ENCODE measurements at regions not wholly inside any gene's neighbourhood (a gene's known extent, or its start where the extent isn't known, plus 50 kb on each side); places are given as distances from the start of the nearest gene placed in this dataset.

- no peak overlapping the region for H3K27ac ChIP-seq (ENCODE audit: low read depth in 1 of 2, low read length in 1 of 2)
- WGBS, 2 donors: 81 to 87% methylated on average over 5 of the region's 5 CpGs
- DNase-seq (no peak), ATAC-seq (ENCODE audit: insufficient read depth, low FRiP score) (no peak)
- no peaks in the 10 kb centered on the region for H3K4me1 ChIP-seq (ENCODE audit: control insufficient read depth in 5 of 5, insufficient read depth in 5 of 5, low read length in 5 of 5)
- no peaks in the 10 kb centered on the region for H3K36me3 ChIP-seq (ENCODE audit: control insufficient read depth in 4 of 4, insufficient read depth in 4 of 4, low read length in 4 of 4)
- H3K9me3 ChIP-seq (ENCODE audit: control insufficient read depth in 4 of 4, insufficient read depth in 3 of 4, low read length in 3 of 4): peaks cover 0 to 5% (median 0%) of the 10 kb centered on the region in 4 donors
- no peak for TF ChIP-seq CTCF (IDR thresholded peaks at IDR 0.05; ENCODE audit: control extremely low read depth, extremely low read depth)
- no peaks in the 10 kb centered on the region for H3K27me3 ChIP-seq (ENCODE audit: control insufficient read depth in 3 of 3, insufficient read depth in 3 of 3, low read length in 2 of 3)
- H3K9ac ChIP-seq (ENCODE audit: insufficient read depth in 1 of 2, low read length in 2 of 2): no peak overlapping the region
- H3K4me3 ChIP-seq: no peak overlapping the region
Observed at GRCh38 chr14:105846312-105846711, 319.9 kb downstream of the TMEM121 start.

GRCh38 chr14:105847400-105847799 is 321.0 kb downstream of the TMEM121 start:
- H3K9ac ChIP-seq (ENCODE audit: insufficient read depth in 1 of 2, low read length in 2 of 2): no peak overlapping the region
- no peaks in the 10 kb centered on the region for H3K27me3 ChIP-seq (ENCODE audit: control insufficient read depth in 3 of 3, insufficient read depth in 3 of 3, low read length in 2 of 3)
- H3K4me1 ChIP-seq (ENCODE audit: control insufficient read depth in 5 of 5, insufficient read depth in 5 of 5, low read length in 5 of 5): no peaks in the 10 kb centered on the region
- H3K9me3 ChIP-seq (ENCODE audit: control insufficient read depth in 4 of 4, insufficient read depth in 3 of 4, low read length in 3 of 4): peaks cover 0 to 5% (median 0%) of the 10 kb centered on the region in 4 donors
- DNase-seq (no peak), ATAC-seq (ENCODE audit: insufficient read depth, low FRiP score) (no peak)
- H3K4me3 ChIP-seq: no peak overlapping the region
- H3K36me3 ChIP-seq (ENCODE audit: control insufficient read depth in 4 of 4, insufficient read depth in 4 of 4, low read length in 4 of 4): no peaks in the 10 kb centered on the region
- TF ChIP-seq CTCF (IDR thresholded peaks at IDR 0.05; ENCODE audit: control extremely low read depth, extremely low read depth): no peak
- WGBS, 2 donors: 91 to 93% methylated on average over 14 of the region's 14 CpGs
- H3K27ac ChIP-seq (ENCODE audit: low read depth in 1 of 2, low read length in 1 of 2): no peak overlapping the region

GRCh38 chr14:105848570-105848969 is 322.2 kb downstream of the TMEM121 start:
- WGBS, 2 donors: 56 to 70% methylated on average over 2 of the region's 2 CpGs
- no peak for TF ChIP-seq CTCF (IDR thresholded peaks at IDR 0.05; ENCODE audit: control extremely low read depth, extremely low read depth)
- DNase-seq: no peak
- Histone ChIP-seq H3K4me3 (no peak overlapping the region), H3K27me3 (ENCODE audit: control insufficient read depth in 3 of 3, insufficient read depth in 3 of 3, low read length in 2 of 3) (no peaks in the 10 kb centered on the region), H3K9ac (ENCODE audit: insufficient read depth in 1 of 2, low read length in 2 of 2) (no peak overlapping the region), H3K4me1 (ENCODE audit: control insufficient read depth in 5 of 5, insufficient read depth in 5 of 5, low read length in 5 of 5) (no peaks in the 10 kb centered on the region), H3K36me3 (ENCODE audit: control insufficient read depth in 4 of 4, insufficient read depth in 4 of 4, low read length in 4 of 4) (no peaks in the 10 kb centered on the region), H3K27ac (ENCODE audit: low read depth in 1 of 2, low read length in 1 of 2) (no peak overlapping the region), H3K9me3 (ENCODE audit: control insufficient read depth in 4 of 4, insufficient read depth in 3 of 4, low read length in 3 of 4) (peaks cover 0 to 7% (median 1%) of the 10 kb centered on the region in 4 donors)
- no peak for ATAC-seq (ENCODE audit: insufficient read depth, low FRiP score)

- Histone ChIP-seq H3K36me3 (ENCODE audit: control insufficient read depth in 4 of 4, insufficient read depth in 4 of 4, low read length in 4 of 4) (no peaks in the 10 kb centered on the region), H3K9ac (ENCODE audit: insufficient read depth in 1 of 2, low read length in 2 of 2) (no peak overlapping the region), H3K27me3 (ENCODE audit: control insufficient read depth in 3 of 3, insufficient read depth in 3 of 3, low read length in 2 of 3) (no peaks in the 10 kb centered on the region), H3K27ac (ENCODE audit: low read depth in 1 of 2, low read length in 1 of 2) (no peak overlapping the region), H3K4me1 (ENCODE audit: control insufficient read depth in 5 of 5, insufficient read depth in 5 of 5, low read length in 5 of 5) (no peaks in the 10 kb centered on the region), H3K9me3 (ENCODE audit: control insufficient read depth in 4 of 4, insufficient read depth in 3 of 4, low read length in 3 of 4) (peaks cover 0 to 8% (median 2%) of the 10 kb centered on the region in 4 donors), H3K4me3 (no peak overlapping the region)
- no peak for ATAC-seq (ENCODE audit: insufficient read depth, low FRiP score)
- TF ChIP-seq CTCF (IDR thresholded peaks at IDR 0.05; ENCODE audit: control extremely low read depth, extremely low read depth): no peak
- no peak for DNase-seq
- WGBS, 2 donors: 84% methylated on average over 9 to 11 of the region's 11 CpGs
Observed at GRCh38 chr14:105849933-105850626, 323.7 kb downstream of the TMEM121 start.
